Cardiac muscle cell (in vitro differentiated cells and primary cell): ENCODE measurements at regions not wholly inside any gene's neighbourhood (a gene's known extent, or its start where the extent isn't known, plus 50 kb on each side); places are given as distances from the start of the nearest gene placed in this dataset.
A peak's percentile ranks its signal among the peaks of the same experiment; 100 is the strongest.

Experiments
- DNase-seq, 2 donors: peaks; one replicate each; pipeline versions ENCODE4 v3.0.0 to v3.0.0-alpha.2; 2010 to 2017; ENCODE audit warnings: low read depth in 1 of 2, low spot score in 1 of 2
- H3K27ac ChIP-seq: fragments of 200-600 bp; sonication (generic); 2 replicates; pipeline ENCODE4 v1.5.1; 2016
- H3K27me3 ChIP-seq: fragments of 200-600 bp; sonication (generic); 2 replicates; pipeline ENCODE4 v1.6.0; 2016; ENCODE audit warnings: control low read depth
- H3K36me3 ChIP-seq: fragments of 200-600 bp; sonication (generic); 2 replicates; pipeline ENCODE4 v1.5.1; 2016; ENCODE audit warnings: control low read depth
- H3K4me1 ChIP-seq: fragments of 200-600 bp; sonication (generic); 2 replicates; pipeline ENCODE4 v1.8.1; 2017; ENCODE audit warnings: low read depth, mild to moderate bottlenecking, mixed run types
- H3K4me3 ChIP-seq: fragments of 200-600 bp; sonication (generic); 2 replicates; pipeline ENCODE4 v1.5.1; 2016; ENCODE audit warnings: mild to moderate bottlenecking
- H3K9me3 ChIP-seq: fragments of 200-600 bp; sonication (generic); 2 replicates; pipeline ENCODE4 v1.5.1; 2017; ENCODE audit warnings: low read depth, mild to moderate bottlenecking, control low read depth
- TF ChIP-seq, protein P1 (sequence below): IDR thresholded peaks from 2 replicates; pipeline ENCODE4 v1.5.1; 2012; ENCODE audit warnings: low read depth, mild to moderate bottlenecking, low read length

DNA sequence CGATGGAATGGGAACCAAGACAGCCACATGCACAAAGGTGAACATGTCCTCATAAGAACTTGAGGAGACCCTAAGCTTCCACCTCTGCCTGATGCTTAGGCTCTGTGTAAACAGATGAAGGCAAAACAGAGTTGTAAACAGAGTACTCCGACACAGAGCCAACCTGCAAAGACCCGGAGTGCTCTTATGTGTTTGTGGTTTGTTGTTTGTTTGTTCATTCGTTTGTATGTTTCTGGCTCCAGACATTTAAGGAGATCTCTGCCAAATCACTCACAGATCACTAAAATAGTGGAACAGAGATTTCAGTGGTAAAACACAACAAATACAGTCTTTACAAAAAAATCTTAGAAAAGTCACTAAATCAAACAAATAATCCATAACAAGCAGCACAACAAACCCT, 294.9 kb downstream of the EIPR1 start:
- no peak for DNase-seq
- no peak overlapping the region for H3K27ac ChIP-seq
- no peaks in the 10 kb centered on the region for H3K27me3 ChIP-seq
- no peak overlapping the region for H3K4me3 ChIP-seq
- H3K36me3 ChIP-seq: no peaks in the 10 kb centered on the region
- TF ChIP-seq, protein P1, sequence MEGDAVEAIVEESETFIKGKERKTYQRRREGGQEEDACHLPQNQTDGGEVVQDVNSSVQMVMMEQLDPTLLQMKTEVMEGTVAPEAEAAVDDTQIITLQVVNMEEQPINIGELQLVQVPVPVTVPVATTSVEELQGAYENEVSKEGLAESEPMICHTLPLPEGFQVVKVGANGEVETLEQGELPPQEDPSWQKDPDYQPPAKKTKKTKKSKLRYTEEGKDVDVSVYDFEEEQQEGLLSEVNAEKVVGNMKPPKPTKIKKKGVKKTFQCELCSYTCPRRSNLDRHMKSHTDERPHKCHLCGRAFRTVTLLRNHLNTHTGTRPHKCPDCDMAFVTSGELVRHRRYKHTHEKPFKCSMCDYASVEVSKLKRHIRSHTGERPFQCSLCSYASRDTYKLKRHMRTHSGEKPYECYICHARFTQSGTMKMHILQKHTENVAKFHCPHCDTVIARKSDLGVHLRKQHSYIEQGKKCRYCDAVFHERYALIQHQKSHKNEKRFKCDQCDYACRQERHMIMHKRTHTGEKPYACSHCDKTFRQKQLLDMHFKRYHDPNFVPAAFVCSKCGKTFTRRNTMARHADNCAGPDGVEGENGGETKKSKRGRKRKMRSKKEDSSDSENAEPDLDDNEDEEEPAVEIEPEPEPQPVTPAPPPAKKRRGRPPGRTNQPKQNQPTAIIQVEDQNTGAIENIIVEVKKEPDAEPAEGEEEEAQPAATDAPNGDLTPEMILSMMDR: no peak
- no peaks in the 10 kb centered on the region for H3K4me1 ChIP-seq
- no peaks in the 10 kb centered on the region for H3K9me3 ChIP-seq

GRCh38 chr2:3079959-3080948, 297.4 kb downstream of the EIPR1 start:
- TF ChIP-seq, protein P1: no peak
- no peak overlapping the region for H3K4me3 ChIP-seq
- DNase-seq: no peak
- no peaks in the 10 kb centered on the region for H3K9me3 ChIP-seq
- no peaks in the 10 kb centered on the region for H3K27me3 ChIP-seq
- no peak overlapping the region for H3K27ac ChIP-seq
- no peaks in the 10 kb centered on the region for H3K36me3 ChIP-seq
- no peaks in the 10 kb centered on the region for H3K4me1 ChIP-seq

DNA sequence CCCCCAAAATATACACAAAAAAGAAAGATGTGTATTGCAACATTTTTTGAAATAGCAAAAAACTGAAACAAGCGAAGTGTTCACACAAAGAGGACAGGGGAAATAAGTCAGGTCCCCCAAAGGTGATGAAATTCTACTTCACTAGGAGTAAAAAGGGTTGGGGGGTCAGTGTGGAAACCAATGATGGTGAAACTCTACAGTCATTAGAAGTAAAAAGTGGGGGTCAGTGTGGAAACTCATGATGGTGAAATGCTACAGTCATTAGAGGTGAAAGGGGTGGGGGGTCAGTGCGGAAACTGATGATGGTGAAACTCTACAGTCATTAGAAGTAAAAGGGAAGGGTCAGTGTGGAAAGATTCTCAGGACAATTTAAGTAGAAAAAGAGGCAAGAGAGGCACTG, 298.2 kb downstream of the EIPR1 start:
- TF ChIP-seq, protein P1: no peak
- DNase-seq: no peak
- no peaks in the 10 kb centered on the region for H3K36me3 ChIP-seq
- H3K4me3 ChIP-seq: no peak overlapping the region
- H3K4me1 ChIP-seq: no peaks in the 10 kb centered on the region
- H3K27me3 ChIP-seq: no peaks in the 10 kb centered on the region
- no peak overlapping the region for H3K27ac ChIP-seq
- no peaks in the 10 kb centered on the region for H3K9me3 ChIP-seq

DNA sequence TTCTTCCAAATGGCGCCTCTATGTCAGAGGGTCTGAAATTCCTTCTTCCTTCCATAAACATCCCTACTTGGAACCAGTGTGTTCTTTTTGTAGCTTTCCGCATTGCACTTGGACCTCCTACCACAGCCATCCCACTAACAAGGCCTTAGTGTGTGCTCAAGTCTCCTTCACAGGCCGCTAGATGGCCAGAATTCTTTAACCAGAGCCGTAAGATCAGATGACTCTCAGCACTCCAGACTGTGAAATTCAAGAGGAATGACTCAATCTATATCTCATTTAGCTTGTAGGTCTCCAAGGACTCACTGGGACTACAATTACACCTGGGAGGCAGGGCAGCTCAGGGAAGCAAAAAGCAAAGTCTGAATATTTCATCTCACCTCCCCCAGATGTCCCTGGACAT, 298.9 kb downstream of the EIPR1 start:
- H3K4me1 ChIP-seq: no peaks in the 10 kb centered on the region
- no peaks in the 10 kb centered on the region for H3K36me3 ChIP-seq
- H3K27me3 ChIP-seq: no peaks in the 10 kb centered on the region
- TF ChIP-seq, protein P1: no peak
- H3K4me3 ChIP-seq: no peak overlapping the region
- no peak overlapping the region for H3K27ac ChIP-seq
- no peaks in the 10 kb centered on the region for H3K9me3 ChIP-seq
- peak in 1 of 2 donors; percentile 1 for DNase-seq

GRCh38 chr2:3076848-3077642, 300.6 kb downstream of the EIPR1 start:
- Histone ChIP-seq H3K27me3 (no peaks in the 10 kb centered on the region), H3K27ac (no peak overlapping the region), H3K36me3 (no peaks in the 10 kb centered on the region), H3K9me3 (no peaks in the 10 kb centered on the region), H3K4me1 (no peaks in the 10 kb centered on the region), H3K4me3 (no peak overlapping the region)
- DNase-seq: no peak
- TF ChIP-seq, protein P1: no peak
